PC-9 (cell line): ENCODE measurements at regions not wholly inside any gene's neighbourhood (a gene's known extent, or its start where the extent isn't known, plus 50 kb on each side); places are given as distances from the start of the nearest gene placed in this dataset.

Source experiments
- BruUV-seq: library from RNA; stranded (reverse); fragments of 400-500 nt; replicated peaks from 2 replicates; lab custom pipeline; 2021; lab: Mats Ljungman, UMichigan
- CTCF ChIA-PET: fragments of 300-600 bp; sonication (Branson Sonifier 250); formaldehyde crosslinking; loops from one replicate; lab custom pipeline; 2022; ENCODE audit warnings: antibody characterized with exemption; lab: Charles Lee
- POLR2A ChIA-PET: fragments of 300-600 bp; sonication (Branson Sonifier 250); formaldehyde crosslinking; loops from one replicate; lab custom pipeline; 2022; ENCODE audit warnings: antibody characterized with exemption; ENCODE audit not compliant: unreplicated experiment; lab: Charles Lee
- DNase-seq, 2 experiments: peaks; one replicate each; pipeline versions ENCODE4 v3.0.0 to v3.0.0-alpha.2; 2015 to 2022; ENCODE audit warnings: mixed read lengths in 1 of 2
- H2AFZ ChIP-seq: fragments of 200-600 bp; sonication (generic); 2 replicates; pipeline ENCODE4 v1.8.1; 2017; ENCODE audit warnings: antibody characterized with exemption
- H3F3A ChIP-seq: fragments of 200-600 bp; sonication (generic); 2 replicates; pipeline ENCODE4 v1.8.1; 2017; ENCODE audit warnings: antibody characterized with exemption, mild to moderate bottlenecking, low read depth; ENCODE audit not compliant: insufficient read depth
- H3K27ac ChIP-seq: fragments of 200-600 bp; sonication (generic); 2 replicates; pipeline ENCODE4 v1.6.1; 2016; ENCODE audit warnings: mixed run types
- H3K27me3 ChIP-seq: fragments of 200-600 bp; sonication (generic); 2 replicates; pipeline ENCODE4 v1.6.1; 2016; ENCODE audit warnings: low read depth, mixed run types; ENCODE audit not compliant: insufficient read depth
- H3K36me3 ChIP-seq: fragments of 200-600 bp; sonication (generic); 2 replicates; pipeline ENCODE4 v1.6.1; 2016; ENCODE audit warnings: low read depth, mixed run types
- H3K4me1 ChIP-seq: fragments of 200-600 bp; sonication (generic); replicated peaks from 2 replicates; pipeline ENCODE4 v1.6.1; 2016; ENCODE audit warnings: mixed run types; ENCODE audit not compliant: insufficient read depth
- H3K4me2 ChIP-seq: fragments of 200-600 bp; sonication (generic); 2 replicates; pipeline ENCODE4 v1.6.1; 2017; ENCODE audit warnings: mixed run types
- H3K4me3 ChIP-seq: fragments of 200-600 bp; sonication (generic); 2 replicates; pipeline ENCODE4 v1.6.1; 2016; ENCODE audit warnings: mixed run types
- H3K79me2 ChIP-seq: fragments of 200-600 bp; sonication (generic); 2 replicates; pipeline ENCODE4 v1.6.1; 2017; ENCODE audit warnings: low read depth, mixed run types
- H3K9me2 ChIP-seq: fragments of 200-600 bp; sonication (generic); 2 replicates; pipeline ENCODE4 v1.8.1; 2017; ENCODE audit warnings: mild to moderate bottlenecking; ENCODE audit not compliant: insufficient read depth
- H3K9me3 ChIP-seq: fragments of 200-600 bp; sonication (generic); 2 replicates; pipeline ENCODE4 v1.8.1; 2016; ENCODE audit warnings: low read depth; ENCODE audit not compliant: insufficient read depth
- H4K20me1 ChIP-seq: fragments of 200-600 bp; sonication (generic); 2 replicates; pipeline ENCODE4 v1.8.1; 2017; ENCODE audit not compliant: insufficient read depth
- CTCF ChIP-seq: fragments of 200-600 bp; sonication (generic); conservative IDR thresholded peaks from 2 replicates; pipeline ENCODE4 v1.6.1; 2017; ENCODE audit warnings: mixed run types, antibody characterized with exemption, mild to moderate bottlenecking, moderate library complexity
- EZH2 ChIP-seq: fragments of 200-600 bp; sonication (generic); IDR thresholded peaks from 2 replicates; pipeline ENCODE4 v1.8.0; 2017; ENCODE audit warnings: antibody characterized with exemption, low read depth
- intact Hi-C: fragments of 100-400 bp; cut with micrococcal nuclease; formaldehyde crosslinking; loops from one replicate; pipeline ENCODE4 v1.10.0; 2022; ENCODE audit not compliant: unreplicated experiment

- Histone ChIP-seq H3K79me2 (no peaks in the 10 kb centered on the region), H3K27ac (no peak overlapping the region), H3F3A (no peaks in the 10 kb centered on the region), H3K27me3 (no peaks in the 10 kb centered on the region), H4K20me1 (no peaks in the 10 kb centered on the region), H3K4me3 (no peak overlapping the region), H3K9me2 (no peaks in the 10 kb centered on the region), H3K4me1 (no peaks in the 10 kb centered on the region), H3K9me3 (no peaks in the 10 kb centered on the region), H3K4me2 (no peak overlapping the region), H3K36me3 (no peaks in the 10 kb centered on the region), H2AFZ (no peak overlapping the region)
- POLR2A ChIA-PET = no interaction called here
- CTCF ChIA-PET = no interaction called here
- DNase-seq = no peak
- TF ChIP-seq EZH2 = no peak
- TF ChIP-seq CTCF = no peak
- intact Hi-C loops = no loop called here
- no TSS peak for BruUV-seq
Measured at GRCh38 chr14:61877768-61878167, 115.5 kb downstream of the SNAPC1 start.

GRCh38 chr14:61878931-61879330, 116.7 kb downstream of the SNAPC1 start:
- Histone ChIP-seq H3K36me3 (no peaks in the 10 kb centered on the region), H3K27ac (no peak overlapping the region), H2AFZ (no peak overlapping the region), H3K4me2 (no peak overlapping the region), H3K79me2 (no peaks in the 10 kb centered on the region), H3F3A (no peaks in the 10 kb centered on the region), H3K27me3 (no peaks in the 10 kb centered on the region), H3K9me2 (no peaks in the 10 kb centered on the region), H3K4me1 (no peaks in the 10 kb centered on the region), H3K4me3 (no peak overlapping the region), H4K20me1 (no peaks in the 10 kb centered on the region), H3K9me3 (peaks cover 10% of the 10 kb centered on the region; the same call in 1 of the 2 replicates)
- no peak for TF ChIP-seq CTCF
- TF ChIP-seq EZH2 = no peak
- no TSS peak for BruUV-seq
- POLR2A ChIA-PET = no interaction called here
- CTCF ChIA-PET = no interaction called here
- DNase-seq = no peak
- intact Hi-C loops = no loop called here

GRCh38 chr14:61881046-61881445, 118.8 kb downstream of the SNAPC1 start:
- no peak overlapping the region for H3K4me2 ChIP-seq
- no peak overlapping the region for H3K4me3 ChIP-seq
- no peaks in the 10 kb centered on the region for H3K9me2 ChIP-seq
- H3K27ac ChIP-seq = no peak overlapping the region
- H3K9me3 ChIP-seq = peaks cover 15% of the 10 kb centered on the region; the same call in 1 of the 2 replicates
- H3F3A ChIP-seq = no peaks in the 10 kb centered on the region
- TF ChIP-seq EZH2 = no peak
- TF ChIP-seq CTCF = no peak
- H3K36me3 ChIP-seq = no peaks in the 10 kb centered on the region
- H3K79me2 ChIP-seq = no peaks in the 10 kb centered on the region
- H3K27me3 ChIP-seq = no peaks in the 10 kb centered on the region
- no peak overlapping the region for H2AFZ ChIP-seq
- H4K20me1 ChIP-seq = no peaks in the 10 kb centered on the region
- no TSS peak for BruUV-seq
- peaks cover 17% of the 10 kb centered on the region for H3K4me1 ChIP-seq
- POLR2A ChIA-PET = no interaction called here
- intact Hi-C loops = no loop called here
- CTCF ChIA-PET = no interaction called here
- no peak for DNase-seq
